ENCODE measurements at regions not wholly inside any gene's neighbourhood (a gene's known extent, or its start where the extent isn't known, plus 50 kb on each side); places are given as distances from the start of the nearest gene placed in this dataset.

DNA sequence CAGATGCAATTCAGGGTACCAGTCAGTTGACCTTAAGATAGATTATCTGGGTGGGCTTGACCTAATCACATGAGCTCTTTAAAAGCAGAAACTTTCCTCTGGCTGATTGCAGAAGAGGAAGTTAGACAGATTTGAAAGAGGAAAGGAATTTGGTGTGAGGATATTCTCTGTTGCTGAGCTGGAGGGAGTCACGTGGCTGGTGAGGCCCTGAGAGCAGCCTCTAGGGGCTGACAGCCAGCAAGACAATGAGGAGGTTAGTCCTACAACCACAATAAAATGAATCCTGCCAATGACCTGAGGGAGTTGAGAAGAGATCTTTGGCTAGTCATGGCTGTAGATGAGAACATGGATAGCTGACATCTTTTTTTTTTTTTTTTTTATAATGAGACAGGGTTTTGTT lies 87.0 kb upstream of the B3GAT2 start:
- Mint-ChIP-seq H3K4me3 (no peak overlapping the region), H3K9me3 (no peaks in the 10 kb centered on the region), H3K36me3 (no peaks in the 10 kb centered on the region), H3K27ac (no peak overlapping the region), H3K4me1 (no peaks in the 10 kb centered on the region)
- no peak for ATAC-seq
- no peak for DNase-seq (ENCODE audit: low spot score in 2 of 2)

DNA sequence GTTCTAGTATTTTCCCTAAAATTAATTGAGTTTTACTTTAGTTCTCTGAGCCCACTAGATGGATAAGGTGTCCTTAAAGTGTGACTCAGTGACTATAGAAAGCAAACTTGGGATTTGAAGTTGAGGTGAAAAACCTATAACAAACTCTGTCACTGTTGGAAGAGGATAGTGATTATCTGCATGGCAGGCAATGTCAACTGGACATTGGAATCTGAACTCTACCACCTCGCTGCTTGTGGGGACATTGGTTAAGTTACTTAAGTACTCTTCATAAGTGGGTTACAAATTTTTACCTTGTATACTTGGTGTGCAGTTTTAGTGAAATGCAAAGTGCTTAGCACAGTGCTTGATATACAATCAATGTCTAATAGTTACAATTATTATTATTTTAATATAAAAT lies 87.9 kb upstream of the B3GAT2 start:
- DNase-seq (ENCODE audit: low spot score in 2 of 2) (no peak), ATAC-seq (no peak)
- no peak overlapping the region for H3K4me3 Mint-ChIP-seq
- no peak overlapping the region for H3K27ac Mint-ChIP-seq
- H3K9me3 Mint-ChIP-seq, result no peaks in the 10 kb centered on the region
- no peaks in the 10 kb centered on the region for H3K4me1 Mint-ChIP-seq
- no peaks in the 10 kb centered on the region for H3K36me3 Mint-ChIP-seq

DNA sequence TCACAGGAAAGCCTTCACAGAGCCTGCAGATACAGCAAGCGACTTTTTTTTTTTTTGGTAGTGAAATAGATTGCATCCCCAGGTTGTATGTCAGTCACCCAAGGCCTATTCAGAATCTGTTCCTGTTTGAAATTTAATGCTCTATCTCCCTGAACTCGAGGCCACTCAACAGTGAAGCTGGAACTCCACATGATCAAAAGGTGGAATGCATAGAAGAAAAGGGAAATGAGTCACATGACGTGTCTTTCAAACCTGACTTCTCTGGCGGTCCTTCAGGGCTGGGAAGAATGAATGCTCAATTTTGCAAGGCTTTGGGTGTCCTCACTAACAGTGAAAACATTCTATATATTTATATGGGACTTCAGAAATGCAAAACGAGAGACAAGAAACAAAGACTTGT lies 88.4 kb upstream of the B3GAT2 start:
- Mint-ChIP-seq H3K36me3 (no peaks in the 10 kb centered on the region), H3K27ac (no peak overlapping the region), H3K9me3 (no peaks in the 10 kb centered on the region), H3K4me1 (no peaks in the 10 kb centered on the region), H3K4me3 (no peak overlapping the region)
- ATAC-seq (no peak), DNase-seq (ENCODE audit: low spot score in 2 of 2) (no peak)

DNA sequence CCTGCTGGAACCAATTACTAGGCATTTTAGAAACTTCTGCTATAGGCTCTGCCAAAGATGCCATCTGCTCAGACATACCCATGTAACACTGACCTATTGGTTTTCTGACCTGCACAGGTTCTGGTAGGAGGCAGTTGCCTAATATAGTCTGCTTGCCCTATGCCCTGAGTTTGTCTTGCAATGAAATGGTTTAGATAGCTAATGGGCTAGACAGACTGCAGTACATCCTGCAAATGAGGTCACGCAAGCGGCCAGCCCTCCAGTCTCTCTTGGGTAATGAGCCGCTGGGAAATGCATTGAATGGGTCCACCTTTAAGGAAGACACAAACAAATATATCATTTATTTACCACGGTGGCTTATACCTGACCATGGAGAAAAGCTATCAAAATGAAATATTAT lies 90.6 kb upstream of the B3GAT2 start:
- no peaks in the 10 kb centered on the region for H3K36me3 Mint-ChIP-seq
- ATAC-seq (no peak), DNase-seq (ENCODE audit: low spot score in 2 of 2) (no peak)
- H3K4me1 Mint-ChIP-seq, result no peaks in the 10 kb centered on the region
- no peak overlapping the region for H3K27ac Mint-ChIP-seq
- H3K4me3 Mint-ChIP-seq, result no peak overlapping the region
- H3K9me3 Mint-ChIP-seq, result no peaks in the 10 kb centered on the region

DNA sequence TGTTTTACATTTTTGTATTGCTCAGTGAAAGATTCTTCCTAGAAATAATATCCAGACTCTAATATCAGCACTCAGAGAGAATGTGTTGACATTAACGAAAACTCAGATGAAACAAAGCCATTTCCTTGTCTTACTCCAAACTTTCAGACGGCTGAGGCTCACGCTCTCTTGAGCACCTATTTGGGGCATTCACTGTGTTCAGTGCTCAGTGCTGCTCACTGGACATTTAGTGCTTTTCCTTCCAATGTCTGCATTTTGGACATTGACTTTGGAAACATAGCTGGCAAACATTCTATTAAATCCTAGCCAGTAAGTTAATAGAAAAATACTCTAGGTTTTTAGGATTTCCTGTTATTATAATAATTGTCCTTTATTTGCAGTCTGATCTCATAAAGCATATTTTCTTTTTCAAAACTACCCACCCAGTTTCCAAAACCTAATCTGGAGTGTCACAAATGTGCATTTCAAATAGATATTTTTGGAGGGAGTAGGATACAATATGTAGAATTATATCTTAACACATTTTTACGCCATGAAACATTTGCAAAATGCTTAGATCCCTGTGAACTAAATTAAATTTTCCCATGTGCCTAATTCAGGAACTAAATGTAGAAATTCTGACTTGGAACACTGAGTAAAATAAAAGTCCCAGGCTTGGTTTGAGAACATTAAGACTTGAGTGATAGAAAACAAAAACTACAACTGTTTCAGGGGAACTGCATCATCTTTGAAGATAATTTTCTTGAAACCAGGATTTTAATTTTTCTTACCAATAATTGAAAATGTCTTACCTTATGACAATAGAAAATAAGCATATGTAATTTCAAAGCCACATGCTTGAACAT lies 91.7 kb upstream of the B3GAT2 start:
- Mint-ChIP-seq H3K36me3 (no peaks in the 10 kb centered on the region), H3K27ac (no peak overlapping the region), H3K9me3 (no peaks in the 10 kb centered on the region), H3K4me3 (no peak overlapping the region), H3K4me1 (no peaks in the 10 kb centered on the region)
- DNase-seq (ENCODE audit: low spot score in 2 of 2), result no peak
- ATAC-seq, result no peak

DNA sequence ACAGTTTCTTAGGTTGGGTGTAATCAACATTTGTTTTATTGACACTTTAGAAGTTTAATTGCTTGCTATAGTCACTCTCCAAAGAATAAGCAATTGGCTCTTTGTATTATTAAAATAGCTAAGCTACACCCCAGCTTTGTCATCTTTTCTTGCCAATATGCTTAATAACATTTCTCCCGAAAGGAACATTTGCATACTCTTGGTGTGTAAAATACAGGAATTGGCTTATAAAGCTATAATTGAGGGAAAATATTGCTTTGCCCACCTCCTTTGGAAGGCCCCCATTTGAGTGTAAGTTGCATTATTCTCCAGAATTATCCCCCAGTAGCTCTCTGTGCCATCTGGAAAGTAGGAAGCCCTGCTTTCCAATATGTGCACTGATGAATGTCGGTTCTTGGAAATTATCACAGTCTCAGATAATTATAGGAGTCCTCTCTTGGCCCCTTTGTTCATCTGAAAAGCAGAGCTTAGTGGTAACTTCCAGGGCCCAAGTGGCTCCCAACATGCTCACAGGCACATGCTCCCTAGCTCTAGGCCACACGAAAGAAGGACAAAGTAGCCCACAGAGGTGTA lies 92.4 kb upstream of the B3GAT2 start:
- ATAC-seq (no peak), DNase-seq (ENCODE audit: low spot score in 2 of 2) (no peak)
- Mint-ChIP-seq H3K4me1 (no peaks in the 10 kb centered on the region), H3K4me3 (no peak overlapping the region), H3K9me3 (no peaks in the 10 kb centered on the region), H3K27ac (no peak overlapping the region), H3K36me3 (no peaks in the 10 kb centered on the region)

DNA sequence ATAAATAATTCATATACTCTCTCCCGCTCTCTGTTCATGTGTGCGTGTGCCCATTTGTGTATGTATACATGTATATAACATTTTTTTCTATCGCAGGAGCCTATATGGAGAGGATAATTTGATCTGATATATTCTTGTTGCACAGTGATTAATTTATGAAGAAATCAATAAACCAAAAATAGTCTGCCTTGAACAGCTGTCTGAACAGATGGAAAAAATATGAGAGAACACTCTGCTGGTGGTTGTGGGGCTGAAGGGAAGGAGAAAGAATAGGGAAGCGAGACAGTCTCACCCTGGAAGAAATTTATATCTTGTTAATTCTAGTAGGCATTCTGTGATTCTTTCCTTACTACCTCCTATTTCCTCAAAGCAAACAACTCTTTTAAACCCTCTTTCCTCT lies 96.6 kb upstream of the B3GAT2 start:
- DNase-seq (ENCODE audit: low spot score in 2 of 2), result no peak
- ATAC-seq, result no peak
- Mint-ChIP-seq H3K4me1 (no peaks in the 10 kb centered on the region), H3K9me3 (no peaks in the 10 kb centered on the region), H3K36me3 (no peaks in the 10 kb centered on the region), H3K4me3 (no peak overlapping the region), H3K27ac (no peak overlapping the region)

DNA sequence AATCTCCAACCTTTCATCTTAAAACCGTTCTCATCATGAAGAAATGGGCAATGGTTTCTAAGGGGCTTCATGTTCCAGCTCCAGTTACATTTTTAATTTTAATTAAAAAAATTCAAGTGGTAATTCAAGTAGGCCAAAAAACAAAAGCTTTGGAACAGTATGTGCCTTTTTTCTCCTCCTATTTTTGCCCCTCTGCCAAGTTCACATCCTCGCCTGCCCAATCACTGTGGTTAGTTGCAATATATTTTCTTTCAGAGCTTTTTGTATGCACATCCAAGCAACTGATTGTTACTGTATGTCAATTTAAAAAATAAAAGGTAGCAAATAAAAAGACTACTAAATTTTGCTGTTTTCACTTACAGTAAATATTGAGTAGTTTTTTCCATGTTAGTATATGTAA lies 99.8 kb upstream of the B3GAT2 start:
- Mint-ChIP-seq H3K9me3 (no peaks in the 10 kb centered on the region), H3K4me1 (no peaks in the 10 kb centered on the region), H3K36me3 (no peaks in the 10 kb centered on the region), H3K27ac (no peak overlapping the region), H3K4me3 (no peak overlapping the region)
- ATAC-seq (no peak), DNase-seq (ENCODE audit: low spot score in 2 of 2) (no peak)

DNA sequence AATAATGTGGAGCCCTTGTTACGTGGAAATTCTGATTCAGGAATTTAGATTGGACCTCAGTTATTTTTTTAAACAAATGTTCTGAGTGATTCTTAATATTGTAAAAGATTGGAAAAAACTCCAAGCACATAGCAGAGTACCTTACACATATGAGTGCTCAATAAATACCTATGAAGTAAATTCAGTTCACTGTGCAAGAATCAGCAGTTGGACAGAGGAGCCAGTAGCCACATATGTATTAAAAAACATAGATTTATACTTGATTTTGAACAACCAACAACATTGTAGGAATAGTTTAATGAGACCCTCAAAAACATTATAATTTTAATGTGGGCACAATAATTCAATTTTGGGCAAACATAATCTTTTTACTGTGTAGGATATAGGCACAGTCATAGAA lies 109.3 kb upstream of the B3GAT2 start:
- H3K27ac Mint-ChIP-seq, result no peak overlapping the region
- no peak overlapping the region for H3K4me3 Mint-ChIP-seq
- no peak for DNase-seq (ENCODE audit: low spot score in 2 of 2)
- no peaks in the 10 kb centered on the region for H3K4me1 Mint-ChIP-seq
- H3K9me3 Mint-ChIP-seq, result peaks cover 3% of the 10 kb centered on the region
- no peaks in the 10 kb centered on the region for H3K36me3 Mint-ChIP-seq
- ATAC-seq, result no peak

DNA sequence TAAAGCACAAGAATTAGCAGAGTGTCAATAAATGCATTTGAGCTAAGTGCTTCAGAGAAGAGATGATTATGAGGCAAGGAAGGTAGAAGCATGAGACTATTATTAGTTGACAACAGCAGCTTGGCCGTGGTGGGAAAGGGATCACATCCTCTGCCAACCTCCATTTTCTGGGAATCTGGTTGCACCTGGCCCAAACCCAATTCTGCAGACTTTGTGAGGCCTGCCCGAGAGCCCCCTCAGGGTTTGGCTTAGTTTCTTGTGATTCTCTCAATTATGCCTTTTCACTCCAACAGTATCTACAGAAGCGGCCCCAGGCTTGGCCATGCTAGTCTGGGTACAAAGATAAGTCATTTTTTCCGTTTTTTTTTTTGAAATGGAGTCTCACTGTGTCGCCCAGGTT lies 111.0 kb upstream of the B3GAT2 start:
- no peak for DNase-seq (ENCODE audit: low spot score in 2 of 2)
- Mint-ChIP-seq H3K4me3 (no peak overlapping the region), H3K4me1 (no peaks in the 10 kb centered on the region), H3K36me3 (no peaks in the 10 kb centered on the region), H3K9me3 (peaks cover 3% of the 10 kb centered on the region), H3K27ac (no peak overlapping the region)
- ATAC-seq, result no peak

DNA sequence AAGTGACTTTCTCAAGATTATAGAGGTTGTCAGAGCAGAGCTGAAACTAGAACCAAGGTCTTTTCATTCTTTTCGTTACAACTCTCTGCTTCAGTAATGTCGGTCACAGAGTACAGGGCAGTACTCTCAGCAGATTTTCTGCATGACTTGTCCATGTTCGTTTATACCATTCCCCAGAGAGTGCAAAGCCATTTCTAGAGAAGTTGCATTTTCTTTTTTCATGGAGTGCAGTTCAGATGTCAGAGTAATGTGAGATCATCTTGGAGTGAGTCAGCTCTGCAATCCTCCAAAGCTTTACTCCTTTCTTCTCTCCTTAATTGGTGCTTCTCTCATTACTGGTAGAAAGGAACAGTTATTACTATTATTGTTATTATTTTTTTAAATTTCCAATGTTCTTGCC lies 115.6 kb upstream of the B3GAT2 start:
- Mint-ChIP-seq H3K36me3 (no peaks in the 10 kb centered on the region), H3K9me3 (peaks cover 12% of the 10 kb centered on the region), H3K4me3 (no peak overlapping the region), H3K27ac (no peak overlapping the region), H3K4me1 (no peaks in the 10 kb centered on the region)
- ATAC-seq (no peak), DNase-seq (ENCODE audit: low spot score in 2 of 2) (no peak)

DNA sequence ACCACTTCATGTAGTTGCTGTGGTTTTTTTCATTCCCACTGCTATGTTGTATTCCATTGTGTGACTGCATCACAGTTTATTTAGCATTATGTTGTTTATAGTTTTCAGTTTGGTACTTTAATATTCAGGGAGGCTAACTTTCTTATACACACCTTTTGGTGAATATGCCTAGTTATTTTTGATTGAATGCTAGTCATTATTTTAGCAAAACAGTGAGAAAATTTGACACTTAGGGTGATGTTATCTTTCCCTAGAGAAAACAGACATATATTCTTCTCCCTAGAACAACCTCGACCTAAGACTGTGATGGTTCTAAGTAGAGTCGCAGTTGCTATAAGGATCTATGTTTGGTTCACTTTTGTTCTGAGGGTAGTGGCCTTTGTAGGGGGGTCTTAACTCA lies 120.8 kb upstream of the B3GAT2 start:
- Mint-ChIP-seq H3K9me3 (peaks cover 18% of the 10 kb centered on the region), H3K27ac (no peak overlapping the region), H3K36me3 (no peaks in the 10 kb centered on the region), H3K4me3 (no peak overlapping the region), H3K4me1 (no peaks in the 10 kb centered on the region)
- DNase-seq (ENCODE audit: low spot score in 2 of 2), result no peak
- no peak for ATAC-seq

DNA sequence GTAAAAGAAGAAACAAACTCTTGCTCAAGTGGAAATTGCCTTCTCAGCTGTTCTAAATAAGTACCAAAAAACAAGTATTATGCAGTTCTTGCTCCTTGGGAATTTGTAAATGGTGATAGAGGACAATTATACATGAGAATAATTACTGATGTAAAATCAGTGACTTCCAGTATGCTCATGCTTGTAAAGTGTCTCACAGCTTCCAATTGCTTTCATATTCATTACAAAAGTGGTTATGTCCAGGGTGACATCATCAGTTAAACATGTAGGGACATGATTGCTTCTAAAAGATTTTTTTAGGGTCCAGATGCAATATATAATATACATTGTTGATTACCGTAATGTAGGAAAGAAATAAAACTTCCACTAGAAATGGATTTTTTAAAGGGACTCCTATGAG lies 122.8 kb upstream of the B3GAT2 start:
- ATAC-seq (no peak), DNase-seq (ENCODE audit: low spot score in 2 of 2) (no peak)
- H3K36me3 Mint-ChIP-seq, result no peaks in the 10 kb centered on the region
- no peak overlapping the region for H3K4me3 Mint-ChIP-seq
- no peak overlapping the region for H3K27ac Mint-ChIP-seq
- H3K9me3 Mint-ChIP-seq, result peaks cover 15% of the 10 kb centered on the region
- H3K4me1 Mint-ChIP-seq, result no peaks in the 10 kb centered on the region

DNA sequence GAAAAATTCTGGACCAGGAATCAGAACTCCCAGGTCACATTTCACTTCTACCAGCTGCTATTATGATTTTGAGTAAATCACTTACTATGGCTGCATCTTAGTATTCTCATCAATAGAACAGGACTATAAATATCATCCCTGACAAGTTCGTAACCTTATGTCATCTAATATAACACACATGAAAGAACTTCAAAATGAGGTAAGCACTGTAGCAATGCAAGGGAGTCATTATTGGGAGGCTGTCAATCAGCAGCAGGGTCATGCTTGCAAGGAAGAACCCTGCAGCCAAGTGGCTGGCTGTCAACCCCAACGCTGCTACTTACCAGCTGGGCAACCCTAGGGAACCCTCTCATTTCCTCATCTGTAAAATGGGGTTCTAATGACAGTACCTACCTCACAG lies 123.3 kb upstream of the B3GAT2 start:
- no peak for ATAC-seq
- Mint-ChIP-seq H3K4me3 (no peak overlapping the region), H3K4me1 (no peaks in the 10 kb centered on the region), H3K36me3 (no peaks in the 10 kb centered on the region), H3K9me3 (peaks cover 15% of the 10 kb centered on the region), H3K27ac (no peak overlapping the region)
- DNase-seq (ENCODE audit: low spot score in 2 of 2), result no peak

DNA sequence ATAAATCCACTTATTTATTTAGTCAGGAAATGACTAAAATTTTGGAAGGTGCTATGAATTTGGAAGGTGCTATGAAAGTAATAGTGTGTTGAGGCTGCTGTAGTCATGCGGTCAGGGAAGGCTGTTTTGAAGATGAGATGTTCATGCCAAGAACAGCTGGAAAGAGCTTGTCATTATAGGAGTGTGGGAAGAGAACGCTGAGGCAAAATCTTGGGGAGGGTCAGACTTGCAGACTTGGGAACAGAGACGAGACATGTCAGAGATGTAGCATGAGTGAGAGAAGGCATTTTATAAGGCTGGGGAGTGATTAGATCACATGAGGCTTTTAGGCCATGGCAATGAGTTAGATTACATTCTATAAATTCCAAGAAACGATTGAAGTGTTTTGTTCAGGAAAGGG lies 124.0 kb upstream of the B3GAT2 start:
- Mint-ChIP-seq H3K27ac (no peak overlapping the region), H3K36me3 (no peaks in the 10 kb centered on the region), H3K9me3 (peaks cover 15% of the 10 kb centered on the region), H3K4me1 (no peaks in the 10 kb centered on the region), H3K4me3 (no peak overlapping the region)
- ATAC-seq (no peak), DNase-seq (ENCODE audit: low spot score in 2 of 2) (no peak)

DNA sequence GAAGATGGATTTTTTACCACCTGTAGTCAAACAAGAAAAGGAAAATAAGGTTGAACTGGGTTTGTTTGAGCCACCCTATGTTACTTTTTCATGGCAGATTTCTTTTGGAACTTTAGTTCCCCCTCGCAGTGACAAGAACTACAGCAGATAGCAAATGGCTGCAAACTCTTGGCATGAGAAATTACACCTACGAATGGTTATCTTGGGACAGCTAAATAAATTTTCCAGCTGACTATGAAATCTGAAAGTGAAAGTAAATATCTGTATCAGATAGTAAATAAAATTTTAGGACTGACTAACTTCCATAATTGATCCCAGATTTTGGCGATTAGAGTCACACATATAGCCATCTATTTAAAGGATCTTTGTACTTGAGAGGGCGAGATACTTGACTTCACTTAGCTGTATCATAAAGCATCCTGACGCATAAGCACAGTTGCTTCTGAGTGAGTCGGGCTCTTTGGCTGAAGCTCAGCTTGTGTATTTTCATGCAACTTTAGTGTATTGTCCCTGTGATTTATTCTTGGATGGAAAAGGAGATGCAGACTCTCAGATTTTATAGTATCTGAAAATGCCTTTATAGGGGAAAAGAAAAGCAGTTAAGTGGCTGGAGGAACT lies 125.3 kb upstream of the B3GAT2 start:
- ATAC-seq (no peak), DNase-seq (ENCODE audit: low spot score in 2 of 2) (no peak)
- Mint-ChIP-seq H3K9me3 (peaks cover 11% of the 10 kb centered on the region), H3K4me3 (no peak overlapping the region), H3K27ac (no peak overlapping the region), H3K36me3 (no peaks in the 10 kb centered on the region), H3K4me1 (no peaks in the 10 kb centered on the region)

All from stimulated activated effector memory CD8-positive, alpha-beta T cell treated with anti-CD3 and anti-CD28 coated beads, Interleukin-12 subunit alpha, Interleukin-12 subunit beta, amount 100 ng/mL, for 72 hours (primary cell).